GM23338 (cell line): ENCODE measurements at regions not wholly inside any gene's neighbourhood (a gene's known extent, or its start where the extent isn't known, plus 50 kb on each side); places are given as distances from the start of the nearest gene placed in this dataset.

ENCODE experiments used
- ATAC-seq: fragments of 200-7000 bp; cut with Tn5 transposase; 3 replicates; pipeline ENCODE4 v1.9.1; 2020
- DNase-seq: peaks from one replicate; pipeline ENCODE4 v3.0.0-alpha.2; 2015; ENCODE audit warnings: low spot score
- H2AFZ ChIP-seq: fragments of 200-600 bp; sonication (generic); 2 replicates; pipeline ENCODE4 v1.8.0; 2016; ENCODE audit warnings: antibody characterized with exemption, mild to moderate bottlenecking, moderate library complexity
- H3F3A ChIP-seq: fragments of 200-600 bp; sonication (generic); replicated peaks from 2 replicates; pipeline ENCODE4 v1.8.0; 2017; ENCODE audit warnings: antibody characterized with exemption, mixed run types, low read depth
- H3K27ac ChIP-seq: fragments of 200-600 bp; sonication (generic); 2 replicates; pipeline ENCODE4 v1.6.1; 2016; ENCODE audit warnings: low read depth
- H3K27me3 ChIP-seq: fragments of 200-600 bp; sonication (generic); 2 replicates; pipeline ENCODE4 v1.8.0; 2016; ENCODE audit warnings: mild to moderate bottlenecking, mixed run types, moderate library complexity; ENCODE audit not compliant: insufficient read depth
- H3K36me3 ChIP-seq: fragments of 200-600 bp; sonication (generic); 2 replicates; pipeline ENCODE4 v1.8.0; 2016; ENCODE audit warnings: mild to moderate bottlenecking; ENCODE audit not compliant: insufficient read depth
- H3K4me1 ChIP-seq: fragments of 200-600 bp; sonication (generic); 2 replicates; pipeline ENCODE4 v1.8.0; 2016; ENCODE audit warnings: mild to moderate bottlenecking, moderate library complexity; ENCODE audit not compliant: insufficient read depth
- H3K4me2 ChIP-seq: fragments of 200-600 bp; sonication (generic); 2 replicates; pipeline ENCODE4 v1.7.1; 2017; ENCODE audit warnings: mixed run types
- H3K4me3 ChIP-seq: fragments of 200-600 bp; sonication (generic); 2 replicates; pipeline ENCODE4 v1.6.1; 2016; ENCODE audit warnings: mixed run types
- H3K79me2 ChIP-seq: fragments of 200-600 bp; sonication (generic); replicated peaks from 2 replicates; pipeline ENCODE4 v1.8.0; 2017; ENCODE audit warnings: mild to moderate bottlenecking; ENCODE audit not compliant: insufficient read depth
- H3K9me2 ChIP-seq: fragments of 200-600 bp; sonication (generic); 2 replicates; pipeline ENCODE4 v1.8.0; 2017; ENCODE audit not compliant: insufficient read depth
- H4K20me1 ChIP-seq: fragments of 200-600 bp; sonication (generic); replicated peaks from 2 replicates; pipeline ENCODE4 v1.8.0; 2017; ENCODE audit warnings: mild to moderate bottlenecking; ENCODE audit not compliant: insufficient read depth
- H3K27ac Mint-ChIP-seq: 2 replicates; pipeline ENCODE4 v1.8.0; 2020; ENCODE audit warnings: inconsistent platforms, mild to moderate bottlenecking, moderate library complexity, mixed read lengths
- H3K27me3 Mint-ChIP-seq: 3 replicates; pipeline ENCODE4 v1.8.0; 2022; ENCODE audit warnings: low read depth, mild to moderate bottlenecking, moderate library complexity, mixed read lengths, inconsistent platforms; ENCODE audit not compliant: insufficient read depth, poor library complexity
- H3K36me3 Mint-ChIP-seq: 3 replicates; pipeline ENCODE4 v1.8.0; 2021; ENCODE audit warnings: low read depth, mild to moderate bottlenecking, inconsistent platforms, moderate library complexity, mixed read lengths
- H3K4me1 Mint-ChIP-seq: 3 replicates; pipeline ENCODE4 v1.8.0; 2020; ENCODE audit warnings: mild to moderate bottlenecking, inconsistent platforms, mixed read lengths
- H3K4me3 Mint-ChIP-seq: 3 replicates; pipeline ENCODE4 v1.8.0; 2021; ENCODE audit warnings: moderate library complexity, mild to moderate bottlenecking, inconsistent platforms, mixed read lengths
- H3K9me3 Mint-ChIP-seq: 3 replicates; pipeline ENCODE4 v1.8.0; 2020; ENCODE audit warnings: moderate library complexity, mild to moderate bottlenecking, inconsistent platforms, mixed read lengths
- CREB1 ChIP-seq: fragments of 250-450 bp; sonication (Bioruptor Pico); IDR thresholded peaks from 2 replicates; pipeline ENCODE4 v1.5.0; 2020; ENCODE audit warnings: low read depth, mild to moderate bottlenecking, moderate library complexity
- EZH2 ChIP-seq: fragments of 200-600 bp; sonication (generic); IDR thresholded peaks from one replicate; pipeline ENCODE4 v1.8.0; 2017; ENCODE audit warnings: antibody characterized with exemption, mild to moderate bottlenecking, low read depth; ENCODE audit not compliant: unreplicated experiment
- EZH2phosphoT487 ChIP-seq: fragments of 200-600 bp; sonication (generic); IDR thresholded peaks from one replicate; pipeline ENCODE4 v1.8.1; 2018; ENCODE audit warnings: antibody characterized with exemption; ENCODE audit not compliant: unreplicated experiment
- JUNB ChIP-seq: IDR thresholded peaks from one replicate; pipeline ENCODE4 v1.6.1; 2016; ENCODE audit warnings: antibody characterized with exemption; ENCODE audit not compliant: unreplicated experiment
- NANOG ChIP-seq: IDR thresholded peaks from 2 replicates; pipeline ENCODE4 v1.6.1; 2016; ENCODE audit warnings: antibody characterized with exemption, borderline replicate concordance
- POLR2AphosphoS5 ChIP-seq: IDR thresholded peaks from 2 replicates; pipeline ENCODE4 v1.6.1; 2016; ENCODE audit warnings: antibody characterized with exemption, low read depth
- ZNF114 ChIP-seq: fragments of 250-450 bp; sonication (Bioruptor Pico); IDR thresholded peaks from 2 replicates; pipeline ENCODE4 v1.5.0; 2020; ENCODE audit warnings: mild to moderate bottlenecking, moderate library complexity
- ZNF331 ChIP-seq: fragments of 250-450 bp; sonication (Bioruptor Pico); IDR thresholded peaks from 2 replicates; pipeline ENCODE4 v1.5.0; 2020; ENCODE audit warnings: low read depth, mild to moderate bottlenecking, moderate library complexity
- TF ChIP-seq, protein P1 (sequence below): IDR thresholded peaks from one replicate; pipeline ENCODE4 v1.6.1; 2018; ENCODE audit warnings: antibody characterized with exemption; ENCODE audit not compliant: unreplicated experiment
- TF ChIP-seq, protein P2 (sequence below): fragments of 250-450 bp; sonication (Bioruptor Pico); IDR thresholded peaks from 2 replicates; pipeline ENCODE4 v1.5.0; 2020; ENCODE audit warnings: mild to moderate bottlenecking, moderate library complexity
- TF ChIP-seq, protein P3 (sequence below): IDR thresholded peaks from 2 replicates; pipeline ENCODE4 v1.6.1; 2016; ENCODE audit warnings: antibody characterized with exemption

DNA sequence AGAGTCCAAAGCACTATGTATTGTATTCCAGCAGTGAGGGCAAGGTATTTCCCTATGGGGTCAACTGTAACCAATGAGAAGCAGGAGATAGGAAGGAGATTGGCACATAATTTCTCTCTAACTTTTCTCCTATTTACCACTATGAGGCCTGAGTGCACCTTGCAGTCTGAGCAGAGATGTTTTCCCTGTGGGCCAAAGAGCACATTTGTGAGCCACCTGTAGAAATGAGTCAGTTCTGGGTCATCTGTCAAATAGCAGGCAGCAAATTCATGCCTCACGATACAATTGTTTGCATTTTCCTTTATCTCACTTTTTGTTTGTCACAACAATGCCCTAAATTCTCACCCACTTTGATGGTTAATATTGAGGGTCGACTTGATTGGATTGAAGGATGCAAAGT is 547.2 kb upstream of the NCAM2 start (continued):
- TF ChIP-seq CREB1, result no peak
- TF ChIP-seq, protein P1, sequence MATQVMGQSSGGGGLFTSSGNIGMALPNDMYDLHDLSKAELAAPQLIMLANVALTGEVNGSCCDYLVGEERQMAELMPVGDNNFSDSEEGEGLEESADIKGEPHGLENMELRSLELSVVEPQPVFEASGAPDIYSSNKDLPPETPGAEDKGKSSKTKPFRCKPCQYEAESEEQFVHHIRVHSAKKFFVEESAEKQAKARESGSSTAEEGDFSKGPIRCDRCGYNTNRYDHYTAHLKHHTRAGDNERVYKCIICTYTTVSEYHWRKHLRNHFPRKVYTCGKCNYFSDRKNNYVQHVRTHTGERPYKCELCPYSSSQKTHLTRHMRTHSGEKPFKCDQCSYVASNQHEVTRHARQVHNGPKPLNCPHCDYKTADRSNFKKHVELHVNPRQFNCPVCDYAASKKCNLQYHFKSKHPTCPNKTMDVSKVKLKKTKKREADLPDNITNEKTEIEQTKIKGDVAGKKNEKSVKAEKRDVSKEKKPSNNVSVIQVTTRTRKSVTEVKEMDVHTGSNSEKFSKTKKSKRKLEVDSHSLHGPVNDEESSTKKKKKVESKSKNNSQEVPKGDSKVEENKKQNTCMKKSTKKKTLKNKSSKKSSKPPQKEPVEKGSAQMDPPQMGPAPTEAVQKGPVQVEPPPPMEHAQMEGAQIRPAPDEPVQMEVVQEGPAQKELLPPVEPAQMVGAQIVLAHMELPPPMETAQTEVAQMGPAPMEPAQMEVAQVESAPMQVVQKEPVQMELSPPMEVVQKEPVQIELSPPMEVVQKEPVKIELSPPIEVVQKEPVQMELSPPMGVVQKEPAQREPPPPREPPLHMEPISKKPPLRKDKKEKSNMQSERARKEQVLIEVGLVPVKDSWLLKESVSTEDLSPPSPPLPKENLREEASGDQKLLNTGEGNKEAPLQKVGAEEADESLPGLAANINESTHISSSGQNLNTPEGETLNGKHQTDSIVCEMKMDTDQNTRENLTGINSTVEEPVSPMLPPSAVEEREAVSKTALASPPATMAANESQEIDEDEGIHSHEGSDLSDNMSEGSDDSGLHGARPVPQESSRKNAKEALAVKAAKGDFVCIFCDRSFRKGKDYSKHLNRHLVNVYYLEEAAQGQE, result no peak
- no peak for TF ChIP-seq ZNF331 (CRISPR knock-in tag)
- no peak for TF ChIP-seq EZH2phosphoT487
- no peak for TF ChIP-seq EZH2

DNA sequence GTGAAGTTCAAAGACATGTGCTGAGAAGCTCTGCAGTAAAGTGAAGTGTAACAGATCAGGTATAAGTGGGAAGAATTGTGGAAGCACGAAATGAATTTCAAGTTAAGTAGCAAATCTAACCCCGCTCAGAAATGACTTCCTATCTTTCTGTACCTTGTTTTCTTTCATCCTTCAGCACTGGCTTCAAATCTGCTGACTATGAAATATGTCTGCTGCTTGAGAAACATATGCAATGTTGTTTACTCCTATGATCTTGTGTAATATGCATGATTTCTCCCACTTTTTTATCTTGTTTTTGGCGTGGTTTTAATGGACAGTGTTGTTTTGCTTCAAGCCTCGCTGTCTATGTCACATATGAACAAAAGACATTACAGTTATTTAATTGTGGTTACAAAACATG is 545.3 kb upstream of the NCAM2 start:
- ATAC-seq (no peak), DNase-seq (no peak)
- H3K4me1 Mint-ChIP-seq, result no peaks in the 10 kb centered on the region
- H3K27me3 Mint-ChIP-seq, result peaks cover 2% of the 10 kb centered on the region
- no peak overlapping the region for H3K27ac ChIP-seq
- no peaks in the 10 kb centered on the region for H3K79me2 ChIP-seq
- H3K9me2 ChIP-seq, result no peaks in the 10 kb centered on the region
- H3K36me3 ChIP-seq, result no peaks in the 10 kb centered on the region
- H3K27me3 ChIP-seq, result no peaks in the 10 kb centered on the region
- H3K9me3 Mint-ChIP-seq, result no peaks in the 10 kb centered on the region
- no peak overlapping the region for H3K4me2 ChIP-seq
- H2AFZ ChIP-seq, result no peak overlapping the region
- no peak overlapping the region for H3K4me3 Mint-ChIP-seq
- no peaks in the 10 kb centered on the region for H4K20me1 ChIP-seq
- no peaks in the 10 kb centered on the region for H3F3A ChIP-seq
- H3K27ac Mint-ChIP-seq, result no peak overlapping the region
- H3K4me1 ChIP-seq, result no peaks in the 10 kb centered on the region
- H3K36me3 Mint-ChIP-seq, result no peaks in the 10 kb centered on the region
- no peak overlapping the region for H3K4me3 ChIP-seq
- TF ChIP-seq JUNB (no peak), POLR2AphosphoS5 (no peak), EZH2 (no peak), NANOG (no peak), ZNF331 (CRISPR knock-in tag) (no peak), ZNF114 (CRISPR knock-in tag) (no peak)
- TF ChIP-seq, protein P2, sequence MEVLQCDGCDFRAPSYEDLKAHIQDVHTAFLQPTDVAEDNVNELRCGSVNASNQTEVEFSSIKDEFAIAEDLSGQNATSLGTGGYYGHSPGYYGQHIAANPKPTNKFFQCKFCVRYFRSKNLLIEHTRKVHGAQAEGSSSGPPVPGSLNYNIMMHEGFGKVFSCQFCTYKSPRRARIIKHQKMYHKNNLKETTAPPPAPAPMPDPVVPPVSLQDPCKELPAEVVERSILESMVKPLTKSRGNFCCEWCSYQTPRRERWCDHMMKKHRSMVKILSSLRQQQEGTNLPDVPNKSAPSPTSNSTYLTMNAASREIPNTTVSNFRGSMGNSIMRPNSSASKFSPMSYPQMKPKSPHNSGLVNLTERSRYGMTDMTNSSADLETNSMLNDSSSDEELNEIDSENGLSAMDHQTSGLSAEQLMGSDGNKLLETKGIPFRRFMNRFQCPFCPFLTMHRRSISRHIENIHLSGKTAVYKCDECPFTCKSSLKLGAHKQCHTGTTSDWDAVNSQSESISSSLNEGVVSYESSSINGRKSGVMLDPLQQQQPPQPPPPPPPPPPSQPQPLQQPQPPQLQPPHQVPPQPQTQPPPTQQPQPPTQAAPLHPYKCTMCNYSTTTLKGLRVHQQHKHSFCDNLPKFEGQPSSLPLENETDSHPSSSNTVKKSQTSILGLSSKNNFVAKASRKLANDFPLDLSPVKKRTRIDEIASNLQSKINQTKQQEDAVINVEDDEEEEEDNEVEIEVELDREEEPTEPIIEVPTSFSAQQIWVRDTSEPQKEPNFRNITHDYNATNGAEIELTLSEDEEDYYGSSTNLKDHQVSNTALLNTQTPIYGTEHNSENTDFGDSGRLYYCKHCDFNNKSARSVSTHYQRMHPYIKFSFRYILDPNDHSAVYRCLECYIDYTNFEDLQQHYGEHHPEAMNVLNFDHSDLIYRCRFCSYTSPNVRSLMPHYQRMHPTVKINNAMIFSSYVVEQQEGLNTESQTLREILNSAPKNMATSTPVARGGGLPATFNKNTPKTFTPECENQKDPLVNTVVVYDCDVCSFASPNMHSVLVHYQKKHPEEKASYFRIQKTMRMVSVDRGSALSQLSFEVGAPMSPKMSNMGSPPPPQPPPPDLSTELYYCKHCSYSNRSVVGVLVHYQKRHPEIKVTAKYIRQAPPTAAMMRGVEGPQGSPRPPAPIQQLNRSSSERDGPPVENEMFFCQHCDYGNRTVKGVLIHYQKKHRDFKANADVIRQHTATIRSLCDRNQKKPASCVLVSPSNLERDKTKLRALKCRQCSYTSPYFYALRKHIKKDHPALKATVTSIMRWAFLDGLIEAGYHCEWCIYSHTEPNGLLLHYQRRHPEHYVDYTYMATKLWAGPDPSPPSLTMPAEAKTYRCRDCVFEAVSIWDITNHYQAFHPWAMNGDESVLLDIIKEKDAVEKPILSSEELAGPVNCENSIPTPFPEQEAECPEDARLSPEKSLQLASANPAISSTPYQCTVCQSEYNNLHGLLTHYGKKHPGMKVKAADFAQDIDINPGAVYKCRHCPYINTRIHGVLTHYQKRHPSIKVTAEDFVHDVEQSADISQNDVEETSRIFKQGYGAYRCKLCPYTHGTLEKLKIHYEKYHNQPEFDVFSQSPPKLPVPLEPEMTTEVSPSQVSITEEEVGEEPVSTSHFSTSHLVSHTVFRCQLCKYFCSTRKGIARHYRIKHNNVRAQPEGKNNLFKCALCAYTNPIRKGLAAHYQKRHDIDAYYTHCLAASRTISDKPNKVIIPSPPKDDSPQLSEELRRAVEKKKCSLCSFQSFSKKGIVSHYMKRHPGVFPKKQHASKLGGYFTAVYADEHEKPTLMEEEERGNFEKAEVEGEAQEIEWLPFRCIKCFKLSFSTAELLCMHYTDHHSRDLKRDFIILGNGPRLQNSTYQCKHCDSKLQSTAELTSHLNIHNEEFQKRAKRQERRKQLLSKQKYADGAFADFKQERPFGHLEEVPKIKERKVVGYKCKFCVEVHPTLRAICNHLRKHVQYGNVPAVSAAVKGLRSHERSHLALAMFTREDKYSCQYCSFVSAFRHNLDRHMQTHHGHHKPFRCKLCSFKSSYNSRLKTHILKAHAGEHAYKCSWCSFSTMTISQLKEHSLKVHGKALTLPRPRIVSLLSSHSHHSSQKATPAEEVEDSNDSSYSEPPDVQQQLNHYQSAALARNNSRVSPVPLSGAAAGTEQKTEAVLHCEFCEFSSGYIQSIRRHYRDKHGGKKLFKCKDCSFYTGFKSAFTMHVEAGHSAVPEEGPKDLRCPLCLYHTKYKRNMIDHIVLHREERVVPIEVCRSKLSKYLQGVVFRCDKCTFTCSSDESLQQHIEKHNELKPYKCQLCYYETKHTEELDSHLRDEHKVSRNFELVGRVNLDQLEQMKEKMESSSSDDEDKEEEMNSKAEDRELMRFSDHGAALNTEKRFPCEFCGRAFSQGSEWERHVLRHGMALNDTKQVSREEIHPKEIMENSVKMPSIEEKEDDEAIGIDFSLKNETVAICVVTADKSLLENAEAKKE (CRISPR knock-in tag), result no peak
- TF ChIP-seq, protein P3, sequence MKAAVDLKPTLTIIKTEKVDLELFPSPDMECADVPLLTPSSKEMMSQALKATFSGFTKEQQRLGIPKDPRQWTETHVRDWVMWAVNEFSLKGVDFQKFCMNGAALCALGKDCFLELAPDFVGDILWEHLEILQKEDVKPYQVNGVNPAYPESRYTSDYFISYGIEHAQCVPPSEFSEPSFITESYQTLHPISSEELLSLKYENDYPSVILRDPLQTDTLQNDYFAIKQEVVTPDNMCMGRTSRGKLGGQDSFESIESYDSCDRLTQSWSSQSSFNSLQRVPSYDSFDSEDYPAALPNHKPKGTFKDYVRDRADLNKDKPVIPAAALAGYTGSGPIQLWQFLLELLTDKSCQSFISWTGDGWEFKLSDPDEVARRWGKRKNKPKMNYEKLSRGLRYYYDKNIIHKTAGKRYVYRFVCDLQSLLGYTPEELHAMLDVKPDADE, result no peak
- TF ChIP-seq, protein P1, result no peak
